Testis (tissue), 2 donors: ENCODE measurements at regions not wholly inside any gene's neighbourhood (a gene's known extent, or its start where the extent isn't known, plus 50 kb on each side); places are given as distances from the start of the nearest gene placed in this dataset.
"Not testable (repeated sequence)": the region's sequence is repeated elsewhere in the genome, so short reads cannot be mapped to it uniquely, and the experiment has no call there.

ENCODE experiments used
- DNase-seq: peaks from one replicate; pipeline ENCODE4 v3.0.0-alpha.2; 2019
- H3K27ac ChIP-seq, 2 donors: fragments of 200-600 bp; sonication (generic); one replicate each; pipeline ENCODE4 v1.5.1; 2019
- H3K27me3 ChIP-seq: fragments of 200-600 bp; sonication (generic); one replicate; pipeline ENCODE4 v1.5.1; 2019
- H3K36me3 ChIP-seq: fragments of 200-600 bp; sonication (generic); one replicate; pipeline ENCODE4 v1.5.1; 2017; ENCODE audit warnings: low read depth; ENCODE audit errors: missing control alignments
- H3K4me1 ChIP-seq: fragments of 200-600 bp; sonication (generic); one replicate; pipeline ENCODE4 v1.5.1; 2019
- H3K4me3 ChIP-seq, 2 donors: fragments of 200-600 bp; sonication (generic); one replicate each; pipeline ENCODE4 v1.5.1; 2017 to 2019
- H3K9me3 ChIP-seq: fragments of 200-600 bp; sonication (generic); one replicate; pipeline ENCODE4 v1.5.1; 2017
- WGBS, 2 donors: methylation state at CpG; one replicate each; pipeline ENCODE4 v1.1.5; 2018; 5-methylcytosine and 5-hydroxymethylcytosine counted together
- intact Hi-C: fragments of 100-400 bp; cut with DNase I; formaldehyde crosslinking; loops from one replicate; pipeline ENCODE4 v1.15.1; 2023; ENCODE audit warnings: low total_unique reads
- TF ChIP-seq, protein P1 (sequence below), 3 experiments: fragments of 450-650 bp in 2 of 3; fragments of 200-600 bp in 1 of 3; sonication (generic) in 1 of 3; IDR thresholded peaks; one replicate each; pipeline ENCODE4 v1.5.1; 2016 to 2019; ENCODE audit warnings: antibody characterized with exemption in 3 of 3, mild to moderate bottlenecking in 2 of 3, moderate library complexity in 1 of 3

DNA sequence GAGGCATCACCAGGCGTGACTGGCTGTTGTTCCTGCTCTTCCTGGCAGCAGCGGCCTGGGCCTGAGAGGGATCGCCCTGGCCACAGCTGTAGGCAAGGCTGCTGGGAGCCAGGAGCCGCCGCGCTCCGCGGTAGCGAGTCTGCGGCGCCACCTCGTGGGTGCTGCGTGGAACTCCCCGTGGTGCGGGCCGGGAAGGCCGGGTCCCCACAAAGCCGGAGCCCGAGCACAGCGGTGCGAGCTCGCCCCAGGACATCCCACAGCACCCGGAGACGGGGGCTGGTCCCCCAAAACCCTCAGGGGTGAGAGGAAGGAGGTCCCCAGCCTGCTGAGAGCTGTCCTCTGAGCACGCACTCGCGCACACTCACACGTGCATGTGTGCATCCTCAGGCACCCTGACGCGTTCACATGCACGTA lies 320.0 kb upstream of the PLGLB1 start:
- intact Hi-C loops, H3K4me1 ChIP-seq, H3K36me3 ChIP-seq, H3K27ac ChIP-seq, H3K4me3 ChIP-seq, H3K9me3 ChIP-seq, H3K27me3 ChIP-seq: not testable (repeated sequence)
- peak; percentile 65 for DNase-seq
- 47 to 75% methylated on average over 9 to 31 of the region's 31 CpGs for WGBS, 2 donors
- TF ChIP-seq, protein P1, sequence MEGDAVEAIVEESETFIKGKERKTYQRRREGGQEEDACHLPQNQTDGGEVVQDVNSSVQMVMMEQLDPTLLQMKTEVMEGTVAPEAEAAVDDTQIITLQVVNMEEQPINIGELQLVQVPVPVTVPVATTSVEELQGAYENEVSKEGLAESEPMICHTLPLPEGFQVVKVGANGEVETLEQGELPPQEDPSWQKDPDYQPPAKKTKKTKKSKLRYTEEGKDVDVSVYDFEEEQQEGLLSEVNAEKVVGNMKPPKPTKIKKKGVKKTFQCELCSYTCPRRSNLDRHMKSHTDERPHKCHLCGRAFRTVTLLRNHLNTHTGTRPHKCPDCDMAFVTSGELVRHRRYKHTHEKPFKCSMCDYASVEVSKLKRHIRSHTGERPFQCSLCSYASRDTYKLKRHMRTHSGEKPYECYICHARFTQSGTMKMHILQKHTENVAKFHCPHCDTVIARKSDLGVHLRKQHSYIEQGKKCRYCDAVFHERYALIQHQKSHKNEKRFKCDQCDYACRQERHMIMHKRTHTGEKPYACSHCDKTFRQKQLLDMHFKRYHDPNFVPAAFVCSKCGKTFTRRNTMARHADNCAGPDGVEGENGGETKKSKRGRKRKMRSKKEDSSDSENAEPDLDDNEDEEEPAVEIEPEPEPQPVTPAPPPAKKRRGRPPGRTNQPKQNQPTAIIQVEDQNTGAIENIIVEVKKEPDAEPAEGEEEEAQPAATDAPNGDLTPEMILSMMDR (IDR thresholded peaks at IDR 0.05), result peak in 1 of 3 experiments; percentile 60

DNA sequence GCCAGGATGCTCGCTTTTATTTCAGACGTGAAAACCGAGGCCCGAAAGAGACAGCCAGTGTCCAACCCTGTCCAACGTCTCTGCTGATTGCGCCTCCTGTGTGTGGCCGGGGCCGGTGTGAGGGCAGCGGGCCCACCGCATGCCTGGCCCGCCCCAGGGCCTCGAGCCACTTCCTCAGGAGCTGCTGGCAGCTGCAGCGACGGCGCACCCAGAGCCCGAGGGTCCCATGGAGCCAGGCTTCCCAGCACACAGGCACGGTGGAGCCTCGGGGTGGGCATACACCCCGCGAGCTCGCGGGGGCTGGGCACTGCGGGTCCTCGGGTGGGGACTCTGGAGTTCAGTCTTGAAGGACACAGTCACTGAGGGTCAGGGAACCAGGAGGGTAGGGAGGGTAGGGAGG lies 320.5 kb upstream of the PLGLB1 start:
- H3K4me3 ChIP-seq, H3K27me3 ChIP-seq, DNase-seq, H3K9me3 ChIP-seq, H3K4me1 ChIP-seq, intact Hi-C loops, H3K36me3 ChIP-seq, H3K27ac ChIP-seq: not testable (repeated sequence)
- 90 to 92% methylated on average over 7 to 18 of the region's 24 CpGs for WGBS, 2 donors

DNA sequence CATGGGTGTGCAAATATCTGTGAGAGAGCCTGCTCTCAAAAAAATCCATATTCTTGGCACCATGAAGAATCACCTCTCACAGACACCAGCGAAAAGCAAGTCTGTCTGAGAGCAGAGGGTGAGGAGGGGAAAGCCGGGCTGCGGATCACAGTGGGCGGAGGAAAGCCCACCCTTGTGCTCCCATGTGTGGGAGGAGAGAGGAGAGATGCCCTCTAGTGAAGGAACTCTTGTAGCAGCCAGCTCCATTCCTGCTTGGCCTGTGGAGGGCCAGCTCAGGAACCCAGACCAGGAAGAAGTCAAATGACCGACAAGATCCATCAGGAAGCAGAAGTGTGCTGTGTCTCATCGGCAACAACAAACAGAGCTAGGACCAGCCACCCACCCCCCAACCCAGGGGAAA lies 321.7 kb upstream of the PLGLB1 start:
- WGBS, 2 donors, result 53 to 92% methylated on average over 4 to 5 of the region's 6 CpGs
- intact Hi-C loops, H3K27ac ChIP-seq: not testable (repeated sequence)

GRCh38 chr2:87345283-87345682 lies 323.6 kb upstream of the PLGLB1 start:
- WGBS, 2 donors, result 75 to 83% methylated on average over 11 of the region's 12 CpGs

More for the DNA sequence above, 321.7 kb upstream of the PLGLB1 start:
- not testable (repeated sequence) for H3K27me3 ChIP-seq, H3K9me3 ChIP-seq, H3K36me3 ChIP-seq, H3K4me3 ChIP-seq, DNase-seq, H3K4me1 ChIP-seq

DNA sequence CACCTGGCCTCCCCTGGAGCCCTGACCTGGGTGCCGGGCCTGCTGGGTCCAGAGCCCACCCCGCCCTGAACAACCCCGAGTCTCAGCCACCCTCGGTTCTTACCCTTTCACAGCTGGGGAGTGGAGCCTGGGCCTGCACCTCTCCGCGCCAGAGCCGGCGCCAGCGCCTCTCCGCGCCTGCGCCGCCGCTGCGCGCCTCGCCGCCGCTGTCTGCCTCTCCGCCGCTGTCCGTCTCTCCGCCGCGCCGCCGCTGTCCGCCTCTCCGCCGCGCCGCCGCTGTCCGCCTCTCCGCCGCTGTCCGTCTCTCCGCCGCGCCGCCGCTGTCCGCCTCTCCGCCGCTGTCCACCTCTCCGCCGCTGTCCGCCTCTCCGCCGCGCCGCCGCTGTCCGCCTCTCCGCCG lies 326.9 kb upstream of the PLGLB1 start:
- DNase-seq, result not testable (repeated sequence)
- 64 to 88% methylated on average over 23 to 53 of the region's 56 CpGs for WGBS, 2 donors

More at GRCh38 chr2:87345283-87345682, 323.6 kb upstream of the PLGLB1 start:
- DNase-seq, H3K27ac ChIP-seq, H3K4me1 ChIP-seq, H3K4me3 ChIP-seq, H3K36me3 ChIP-seq, H3K9me3 ChIP-seq, H3K27me3 ChIP-seq, intact Hi-C loops: not testable (repeated sequence)

GRCh38 chr2:87349006-87349405 lies 327.4 kb upstream of the PLGLB1 start:
- H3K9me3 ChIP-seq, H3K36me3 ChIP-seq, intact Hi-C loops, H3K27me3 ChIP-seq, H3K27ac ChIP-seq, H3K4me3 ChIP-seq, DNase-seq, H3K4me1 ChIP-seq: not testable (repeated sequence)
- 87 to 90% methylated on average over 2 to 35 of the region's 53 CpGs for WGBS, 2 donors

More for the DNA sequence above, 326.9 kb upstream of the PLGLB1 start:
- H3K4me1 ChIP-seq, H3K4me3 ChIP-seq, H3K9me3 ChIP-seq, intact Hi-C loops, H3K27me3 ChIP-seq, H3K27ac ChIP-seq, H3K36me3 ChIP-seq: not testable (repeated sequence)

- H3K27me3 ChIP-seq, intact Hi-C loops, H3K9me3 ChIP-seq, H3K27ac ChIP-seq, H3K36me3 ChIP-seq, H3K4me3 ChIP-seq, H3K4me1 ChIP-seq, DNase-seq: not testable (repeated sequence)
- 88 to 95% methylated on average over 5 to 17 of the region's 21 CpGs for WGBS, 2 donors
Observed at GRCh38 chr2:87352178-87352934, 330.7 kb upstream of the PLGLB1 start.

DNA sequence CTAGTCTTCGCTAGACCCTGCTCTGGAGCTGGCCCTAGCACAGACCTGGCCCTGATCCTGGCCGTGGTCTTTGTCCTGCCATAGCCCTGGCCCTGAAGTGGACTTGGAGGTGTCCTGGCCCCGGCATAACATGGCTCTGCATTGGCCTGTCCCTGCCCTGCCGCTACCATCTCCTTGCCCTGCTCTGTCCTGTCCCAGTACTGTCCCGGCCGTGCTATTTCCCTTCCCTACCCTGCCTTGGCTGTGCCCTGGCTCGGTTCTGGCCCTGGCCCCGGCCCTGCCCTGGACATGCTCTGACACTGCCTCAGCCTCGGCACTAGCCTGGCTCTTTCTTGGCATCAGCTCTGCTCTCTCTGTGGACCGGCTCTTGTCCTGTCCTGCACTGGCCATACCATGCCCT lies 331.8 kb upstream of the PLGLB1 start:
- H3K4me1 ChIP-seq, H3K27me3 ChIP-seq, H3K27ac ChIP-seq, H3K36me3 ChIP-seq, H3K4me3 ChIP-seq, intact Hi-C loops, H3K9me3 ChIP-seq, DNase-seq: not testable (repeated sequence)
- 100% methylated on average over 6 to 7 of the region's 10 CpGs for WGBS, 2 donors

DNA sequence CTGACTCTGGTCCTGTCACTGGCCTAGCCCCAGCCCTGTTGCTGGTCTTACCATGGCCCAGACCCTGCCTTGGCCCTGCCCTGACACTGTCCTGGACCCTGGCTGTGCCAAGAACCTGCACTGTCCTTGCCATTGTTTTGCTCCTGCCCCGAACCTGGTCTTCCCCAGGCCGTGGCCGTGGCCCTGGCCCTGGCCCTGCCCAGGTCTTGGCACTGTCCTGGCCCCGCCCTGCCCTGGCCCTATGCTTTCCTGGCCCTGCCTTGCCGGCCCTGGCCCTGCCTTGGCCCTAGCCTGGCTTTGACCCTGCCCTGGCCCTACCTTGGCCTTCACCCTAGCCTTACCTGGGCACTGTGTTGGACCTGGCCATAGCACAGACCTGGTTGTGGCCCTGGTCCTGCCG lies 332.5 kb upstream of the PLGLB1 start:
- H3K27me3 ChIP-seq, intact Hi-C loops, H3K4me3 ChIP-seq, H3K4me1 ChIP-seq, DNase-seq, H3K27ac ChIP-seq, H3K9me3 ChIP-seq, H3K36me3 ChIP-seq: not testable (repeated sequence)
- WGBS, 2 donors, result 94% methylated on average over 3 of the region's 6 CpGs; no CpG with 5 or more reads in 1 of the 2 donors

GRCh38 chr2:87360250-87360649 lies 338.6 kb upstream of the PLGLB1 start:
- DNase-seq, H3K27me3 ChIP-seq, H3K4me3 ChIP-seq, H3K9me3 ChIP-seq, intact Hi-C loops, H3K4me1 ChIP-seq, H3K36me3 ChIP-seq, H3K27ac ChIP-seq: not testable (repeated sequence)

- H3K9me3 ChIP-seq, H3K4me3 ChIP-seq, H3K36me3 ChIP-seq, intact Hi-C loops, H3K27ac ChIP-seq, DNase-seq, H3K27me3 ChIP-seq, H3K4me1 ChIP-seq: not testable (repeated sequence)
- WGBS, 2 donors, result 78 to 82% methylated on average over 2 of the region's 2 CpGs
Observed at GRCh38 chr2:87360927-87361326, 339.3 kb upstream of the PLGLB1 start.
